ENCODE measurements at regions not wholly inside any gene's neighbourhood (a gene's known extent, or its start where the extent isn't known, plus 50 kb on each side); places are given as distances from the start of the nearest gene placed in this dataset.

- intact Hi-C loops (cut with micrococcal nuclease): no loop called here
These were observed 311.5 kb downstream of the HDGFL1 start for GRCh38 chr6:22880686-22881433.

- intact Hi-C loops (cut with micrococcal nuclease): no loop called here
These were observed 313.2 kb downstream of the HDGFL1 start for GRCh38 chr6:22882581-22882980.

GRCh38 chr6:22883061-22883717 lies 313.8 kb downstream of the HDGFL1 start:
- intact Hi-C loops (cut with micrococcal nuclease): no loop called here

GRCh38 chr6:22884456-22884855 lies 315.1 kb downstream of the HDGFL1 start:
- intact Hi-C loops (cut with micrococcal nuclease): no loop called here

DNA sequence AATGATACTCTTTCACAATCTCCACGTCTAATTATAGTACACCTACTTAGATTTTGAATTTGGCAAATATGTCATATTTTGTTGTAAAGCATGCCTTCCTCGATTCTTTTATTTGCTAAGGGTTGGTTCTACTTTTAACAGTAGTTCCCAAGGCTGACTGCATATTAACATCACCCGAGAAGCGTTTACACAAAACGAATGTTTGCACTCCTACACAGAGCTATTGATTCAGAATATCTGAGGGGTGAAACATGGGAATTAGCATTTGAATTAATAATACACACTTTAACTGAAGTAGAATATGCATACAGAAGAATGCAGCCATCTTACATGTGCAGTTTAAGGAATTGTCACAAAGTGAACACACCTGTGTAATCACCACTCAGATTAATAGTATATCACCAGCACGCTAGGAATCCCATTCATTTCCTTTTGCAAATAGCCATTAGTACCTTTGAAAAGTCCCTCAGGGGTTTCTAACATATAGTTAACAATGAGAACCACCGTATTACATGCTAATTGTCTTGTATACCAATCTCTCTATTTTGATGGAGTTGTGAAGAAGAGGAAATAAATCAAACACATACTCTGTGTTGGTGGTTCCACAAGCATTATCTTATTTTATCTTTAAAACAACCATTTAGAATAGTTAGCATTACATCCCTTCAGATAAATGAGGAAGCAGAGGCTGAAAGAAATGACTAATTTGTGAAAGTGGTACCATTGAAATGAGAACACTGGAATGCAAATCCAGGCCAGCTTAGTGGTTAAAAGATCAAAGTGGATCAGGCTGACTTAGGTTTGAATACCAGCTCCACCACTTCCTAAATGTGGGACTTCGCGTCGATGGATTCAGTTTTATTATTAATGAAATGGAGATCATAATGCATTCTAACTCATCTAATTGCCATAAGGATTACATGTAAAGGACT lies 317.6 kb downstream of the HDGFL1 start:
- intact Hi-C loops (cut with micrococcal nuclease): no loop called here

DNA sequence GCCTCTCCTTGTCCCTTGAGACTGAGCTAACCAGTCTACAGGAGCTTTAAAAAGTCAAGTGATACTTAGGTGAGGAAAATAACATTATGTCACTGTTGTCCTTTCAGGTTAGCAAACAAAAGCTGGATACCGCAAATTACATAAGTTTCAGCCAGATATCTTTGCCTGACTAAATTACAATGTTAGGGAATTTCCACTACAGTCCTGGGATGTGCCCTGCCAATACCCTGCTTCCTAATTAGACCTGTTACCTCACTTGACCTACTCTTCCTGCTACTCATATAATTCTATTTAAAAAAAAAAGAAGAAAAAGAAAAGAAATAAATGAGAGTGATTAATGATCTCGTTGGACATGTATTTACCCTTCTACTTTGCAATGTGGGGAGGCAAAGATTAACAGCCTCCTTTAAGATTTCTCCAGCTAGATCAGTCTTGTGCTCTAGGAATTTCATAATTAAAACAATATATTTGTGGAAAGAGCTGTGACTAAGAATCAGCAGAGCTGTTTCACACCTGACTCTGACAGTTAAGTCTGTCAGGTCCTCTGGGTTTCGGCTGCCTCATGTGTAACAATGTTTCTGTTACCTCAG lies 318.9 kb downstream of the HDGFL1 start:
- intact Hi-C loops (cut with micrococcal nuclease): no loop called here

GRCh38 chr6:22891934-22892333 lies 322.6 kb downstream of the HDGFL1 start:
- intact Hi-C loops (cut with micrococcal nuclease): no loop called here

GRCh38 chr6:22892452-22892851 lies 323.1 kb downstream of the HDGFL1 start:
- intact Hi-C loops (cut with micrococcal nuclease): no loop called here

DNA sequence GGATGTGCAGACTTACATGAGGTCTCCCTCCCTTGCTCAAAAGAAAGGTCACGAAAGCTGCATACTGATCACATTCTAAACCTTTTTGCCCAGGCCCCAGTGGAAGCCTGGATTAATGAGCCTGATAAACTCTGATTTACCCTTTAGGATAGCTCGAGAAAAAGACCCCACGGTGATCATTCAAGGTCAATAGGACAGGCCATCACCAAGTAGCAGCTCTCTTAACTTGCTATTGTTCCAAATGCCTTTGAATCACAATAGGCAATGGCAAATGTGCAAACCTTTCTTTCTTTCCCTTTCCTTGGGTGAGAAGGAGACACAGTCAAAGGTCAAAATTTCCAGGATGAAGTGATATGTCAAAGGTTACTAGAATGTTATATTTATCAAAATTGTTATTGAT lies 327.3 kb downstream of the HDGFL1 start:
- intact Hi-C loops (cut with micrococcal nuclease): no loop called here

- intact Hi-C loops (cut with micrococcal nuclease): no loop called here
These were observed 330.1 kb downstream of the HDGFL1 start for GRCh38 chr6:22899426-22899825.

DNA sequence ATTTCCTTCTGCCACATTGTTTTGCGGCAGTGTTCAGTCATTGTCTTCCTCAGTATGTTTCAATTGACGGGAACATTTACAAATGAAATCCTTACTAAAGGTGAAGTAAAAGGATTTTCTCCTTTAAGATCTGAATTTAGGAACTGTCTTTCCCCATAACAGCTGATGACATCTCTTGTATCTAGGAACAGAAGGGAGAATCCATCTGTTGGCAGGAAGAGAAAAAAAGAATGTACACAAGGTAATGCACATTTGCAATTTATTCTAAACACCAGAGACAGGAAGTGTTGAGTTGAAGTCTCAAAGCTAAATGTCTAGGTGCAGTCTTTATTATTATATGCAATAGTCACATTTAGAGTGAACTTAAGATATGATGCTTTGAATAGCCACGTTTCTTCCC lies 334.5 kb downstream of the HDGFL1 start:
- intact Hi-C loops (cut with micrococcal nuclease): no loop called here

- intact Hi-C loops (cut with micrococcal nuclease): no loop called here
These were observed 335.1 kb downstream of the HDGFL1 start for GRCh38 chr6:22904431-22904830.

- intact Hi-C loops (cut with micrococcal nuclease): no loop called here
These were observed 336.8 kb downstream of the HDGFL1 start for GRCh38 chr6:22906091-22906549.

DNA sequence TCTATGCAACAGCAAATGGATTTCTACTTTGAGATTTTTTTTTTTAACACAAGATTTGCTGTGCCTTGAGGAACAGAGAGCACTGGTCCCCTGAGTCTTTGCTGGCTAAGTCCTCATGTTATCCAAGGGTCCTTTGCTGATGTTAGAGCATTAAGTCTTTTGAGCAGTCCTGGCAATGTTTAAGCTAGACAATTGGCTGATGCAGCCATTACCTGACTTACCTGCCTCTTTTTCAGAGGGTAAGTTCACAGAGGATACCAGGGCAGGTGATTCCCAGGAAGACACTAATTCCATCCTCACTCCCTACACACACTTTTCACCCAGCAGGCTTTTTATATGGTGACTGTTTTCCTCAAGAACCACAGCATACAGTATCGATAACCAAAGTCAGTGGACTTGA lies 337.7 kb downstream of the HDGFL1 start:
- intact Hi-C loops (cut with micrococcal nuclease): no loop called here

GRCh38 chr6:22910370-22910769 lies 341.0 kb downstream of the HDGFL1 start:
- intact Hi-C loops (cut with micrococcal nuclease): no loop called here

- intact Hi-C loops (cut with micrococcal nuclease): no loop called here
These were observed 344.2 kb downstream of the HDGFL1 start for GRCh38 chr6:22913612-22914011.

DNA sequence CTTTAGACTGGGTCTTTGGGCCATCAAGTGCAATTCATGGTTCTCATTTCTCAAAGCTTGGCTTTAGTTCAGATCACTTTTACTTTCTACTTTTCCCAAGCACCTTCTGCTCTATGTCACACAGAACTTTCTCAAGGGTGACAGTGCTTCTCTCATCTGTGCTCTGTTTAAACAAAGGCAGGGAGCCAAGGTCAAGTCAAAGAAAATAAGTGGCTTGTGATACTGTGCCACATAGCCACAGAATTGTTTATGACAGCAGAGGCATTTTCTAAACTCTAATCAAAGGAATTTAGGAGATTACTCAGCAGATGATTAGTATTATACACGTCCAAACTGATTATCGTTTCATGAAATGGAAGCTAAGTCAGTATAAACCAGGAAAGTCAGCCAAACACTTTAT lies 348.0 kb downstream of the HDGFL1 start:
- intact Hi-C loops (cut with micrococcal nuclease): no loop called here

DNA sequence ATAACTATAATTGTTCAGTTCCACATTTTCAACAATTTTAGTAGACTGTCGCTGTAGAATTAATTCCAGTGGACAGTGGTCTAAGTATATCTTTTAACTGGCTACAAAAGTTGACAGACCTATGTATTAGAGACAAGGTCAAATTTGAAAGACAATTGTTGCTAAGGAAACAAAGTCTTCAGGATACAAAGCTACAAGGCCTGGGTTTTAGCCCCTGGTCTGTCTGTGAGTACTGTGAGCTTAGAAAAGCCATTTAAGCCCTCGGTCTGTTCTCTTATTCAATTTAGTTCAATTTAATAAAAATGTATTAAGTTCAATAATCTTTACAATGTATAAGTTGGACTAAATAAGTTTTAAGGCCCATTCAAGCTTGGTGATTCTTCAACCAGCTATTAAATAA lies 352.5 kb downstream of the HDGFL1 start:
- intact Hi-C loops (cut with micrococcal nuclease): no loop called here

DNA sequence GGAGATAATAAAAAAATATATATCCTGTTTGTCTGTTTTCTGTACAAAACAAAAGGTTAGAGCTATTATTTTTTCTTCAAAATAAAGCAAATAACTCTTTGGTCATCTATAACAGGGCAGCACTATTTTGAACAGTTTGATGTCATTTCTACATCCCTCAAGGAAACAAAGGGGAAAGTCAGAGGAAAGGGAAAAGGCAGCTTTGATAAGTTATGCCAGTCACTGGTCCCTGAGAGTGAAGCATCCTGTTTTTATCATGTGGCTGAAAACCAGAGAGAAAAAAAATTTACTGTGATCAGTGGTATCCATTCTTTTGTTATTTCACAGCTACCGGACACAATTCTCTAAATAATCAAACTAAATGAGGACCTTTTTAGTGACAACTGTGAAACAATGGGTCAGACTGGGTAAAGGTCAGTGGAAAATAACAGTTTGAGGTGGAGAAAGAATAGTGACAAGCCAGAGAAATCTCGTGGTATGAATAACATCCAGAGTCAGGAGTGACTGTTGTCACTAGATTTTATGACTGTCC lies 356.0 kb downstream of the HDGFL1 start:
- intact Hi-C loops (cut with micrococcal nuclease): no loop called here

DNA sequence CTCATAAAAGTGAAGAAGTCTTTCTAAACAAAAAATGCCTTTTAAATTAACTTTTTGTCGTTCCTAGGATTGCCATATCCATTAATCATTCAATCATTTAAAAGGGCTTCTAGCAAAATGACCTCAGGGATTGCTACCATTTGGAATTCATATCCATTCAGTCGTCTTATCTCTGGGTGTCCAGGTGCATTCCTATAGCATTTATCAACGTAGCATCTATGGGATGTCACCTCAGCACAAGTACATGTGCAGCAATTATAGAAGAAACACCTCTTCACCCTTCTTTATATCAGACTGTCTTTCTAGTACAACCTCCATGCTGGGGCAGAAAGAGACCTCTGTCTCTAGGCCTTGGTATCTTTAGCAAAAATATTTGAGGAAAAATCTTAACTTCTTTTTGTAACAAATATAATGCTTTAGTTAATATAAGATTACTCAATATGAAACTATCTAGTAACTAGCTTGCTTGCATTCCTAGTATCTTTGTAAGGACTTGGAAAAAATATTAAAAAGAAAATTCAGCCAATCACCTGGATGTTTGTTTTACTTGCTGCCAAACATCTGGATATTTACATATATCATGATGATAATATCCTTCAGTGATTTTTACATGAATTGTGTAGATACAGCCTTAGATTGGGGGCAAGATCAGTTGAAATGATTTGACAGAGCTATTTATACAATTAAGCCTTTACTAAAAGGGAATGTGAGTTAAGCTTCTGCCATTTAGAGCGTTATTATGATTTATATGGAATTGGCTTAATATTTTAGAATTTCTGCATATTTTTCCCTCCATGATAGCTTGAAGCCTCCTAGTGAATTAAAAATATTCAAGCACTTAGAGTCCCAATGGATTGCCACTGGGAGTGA lies 356.8 kb downstream of the HDGFL1 start:
- intact Hi-C loops (cut with micrococcal nuclease): no loop called here

Measured in T-helper 1 cell treated with Interleukin-12 subunit alpha and Interleukin-12 subunit beta and Interleukin-4 antibody, amounts not matched to agents 30 ng/mL and 1 ng/mL, for 36 hours (primary cell).